WTC11 (cell line): ENCODE measurements at regions not wholly inside any gene's neighbourhood (a gene's known extent, or its start where the extent isn't known, plus 50 kb on each side); places are given as distances from the start of the nearest gene placed in this dataset.

ENCODE experiments used
- ATAC-seq: fragments of 200-7000 bp; cut with Tn5 transposase; 2 replicates; pipeline ENCODE4 v1.10.0; 2021; ENCODE audit warnings: mild to moderate bottlenecking, moderate library complexity
- CTCF ChIA-PET: fragments of 300-600 bp; sonication (Branson Sonifier 250); formaldehyde crosslinking; loops from one replicate; lab custom pipeline; 2021; ENCODE audit warnings: antibody characterized with exemption; lab: Charles Lee
- POLR2A ChIA-PET: fragments of 350-600 bp; sonication (Branson Sonifier 250); formaldehyde crosslinking; loops from one replicate; lab custom pipeline; 2021; ENCODE audit warnings: antibody characterized with exemption; lab: Charles Lee
- DNase-seq: peaks from one replicate; pipeline ENCODE4 v3.0.0; 2021; ENCODE audit warnings: low spot score
- H3K27ac Mint-ChIP-seq: 2 replicates; pipeline ENCODE4 v1.8.0; 2021; ENCODE audit warnings: mixed read lengths
- H3K27me3 Mint-ChIP-seq: 2 replicates; pipeline ENCODE4 v1.8.0; 2021; ENCODE audit warnings: low read depth, mild to moderate bottlenecking, moderate library complexity, mixed read lengths
- H3K36me3 Mint-ChIP-seq: 2 replicates; pipeline ENCODE4 v1.8.0; 2021; ENCODE audit warnings: mixed read lengths
- H3K4me1 Mint-ChIP-seq: 2 replicates; pipeline ENCODE4 v1.8.0; 2022; ENCODE audit warnings: mixed read lengths
- H3K4me3 Mint-ChIP-seq: 2 replicates; pipeline ENCODE4 v1.8.0; 2021; ENCODE audit warnings: mild to moderate bottlenecking, moderate library complexity, mixed read lengths
- H3K9me3 Mint-ChIP-seq: 2 replicates; pipeline ENCODE4 v1.8.0; 2021; ENCODE audit warnings: mixed read lengths
- ATF6 ChIP-seq: sonication (generic); formaldehyde crosslinking; IDR thresholded peaks from 2 replicates; pipeline ENCODE4 v1.8.1; 2023; ENCODE audit warnings: mild to moderate bottlenecking, missing genetic modification reagents
- CDX4 ChIP-seq: fragments of 250-450 bp; sonication (Bioruptor Pico); IDR thresholded peaks from 2 replicates; pipeline ENCODE4 v1.9.0; 2021; ENCODE audit warnings: moderate library complexity, mild to moderate bottlenecking, inconsistent platforms, borderline replicate concordance
- CREB1 ChIP-seq: sonication (generic); formaldehyde crosslinking; IDR thresholded peaks from 2 replicates; pipeline ENCODE4 v1.8.0; 2023; ENCODE audit warnings: mild to moderate bottlenecking, missing genetic modification reagents
- ELF4 ChIP-seq: sonication (generic); formaldehyde crosslinking; IDR thresholded peaks from 2 replicates; pipeline ENCODE4 v1.8.1; 2022; ENCODE audit warnings: low read depth, mild to moderate bottlenecking, moderate library complexity, missing genetic modification reagents
- EMX1 ChIP-seq: fragments of 250-450 bp; sonication (Bioruptor Pico); IDR thresholded peaks from 2 replicates; pipeline ENCODE4 v1.8.0; 2021; ENCODE audit warnings: mild to moderate bottlenecking
- ETV6 ChIP-seq: sonication (generic); formaldehyde crosslinking; IDR thresholded peaks from 2 replicates; pipeline ENCODE4 v1.8.1; 2022; ENCODE audit warnings: mild to moderate bottlenecking, missing genetic modification reagents
- KAT7 ChIP-seq: sonication (generic); formaldehyde crosslinking; IDR thresholded peaks from 2 replicates; pipeline ENCODE4 v1.8.1; 2023; ENCODE audit warnings: missing genetic modification reagents, mild to moderate bottlenecking, borderline replicate concordance
- NFYB ChIP-seq: sonication (generic); formaldehyde crosslinking; conservative IDR thresholded peaks from 2 replicates; pipeline ENCODE4 v1.8.0; 2022; ENCODE audit warnings: low read depth, missing genetic modification reagents
- NR2C2 ChIP-seq: sonication (generic); formaldehyde crosslinking; IDR thresholded peaks from 2 replicates; pipeline ENCODE4 v1.8.0; 2022; ENCODE audit warnings: mild to moderate bottlenecking, missing genetic modification reagents
- TCF7 ChIP-seq: sonication (generic); formaldehyde crosslinking; IDR thresholded peaks from 2 replicates; pipeline ENCODE4 v1.8.0; 2022; ENCODE audit warnings: mild to moderate bottlenecking, low read depth, missing genetic modification reagents, moderate library complexity
- TP53 ChIP-seq: sonication (generic); formaldehyde crosslinking; IDR thresholded peaks from 2 replicates; pipeline ENCODE4 v1.8.1; 2023; ENCODE audit warnings: mild to moderate bottlenecking, missing genetic modification reagents
- USF1 ChIP-seq: sonication (generic); formaldehyde crosslinking; IDR thresholded peaks from 2 replicates; pipeline ENCODE4 v1.8.0; 2022; ENCODE audit warnings: mild to moderate bottlenecking, missing genetic modification reagents
- ZBTB43 ChIP-seq: sonication (generic); formaldehyde crosslinking; IDR thresholded peaks from 2 replicates; pipeline ENCODE4 v1.8.1; 2023; ENCODE audit warnings: mild to moderate bottlenecking, missing genetic modification reagents
- ZNF263 ChIP-seq: sonication (generic); formaldehyde crosslinking; IDR thresholded peaks from 2 replicates; pipeline ENCODE4 v1.8.1; 2022; ENCODE audit warnings: low read depth, mild to moderate bottlenecking, moderate library complexity, missing genetic modification reagents
- ZNF512 ChIP-seq: sonication (generic); formaldehyde crosslinking; IDR thresholded peaks from 2 replicates; pipeline ENCODE4 v1.8.1; 2022; ENCODE audit warnings: missing genetic modification reagents, borderline replicate concordance
- TF ChIP-seq, protein P1 (sequence below): sonication (generic); formaldehyde crosslinking; IDR thresholded peaks from 2 replicates; pipeline ENCODE4 v1.8.0; 2022; ENCODE audit warnings: mild to moderate bottlenecking, missing genetic modification reagents
- TF ChIP-seq, protein P2 (sequence below): sonication (generic); formaldehyde crosslinking; IDR thresholded peaks from 2 replicates; pipeline ENCODE4 v1.8.0; 2022; ENCODE audit warnings: mild to moderate bottlenecking, missing genetic modification reagents
- TF ChIP-seq, protein P3 (sequence below): fragments of 250-450 bp; sonication (Bioruptor Pico); IDR thresholded peaks from 2 replicates; pipeline ENCODE4 v2.1.2; 2022; ENCODE audit warnings: mild to moderate bottlenecking, moderate library complexity
- TF ChIP-seq, protein P4 (sequence below): sonication (generic); formaldehyde crosslinking; conservative IDR thresholded peaks from 2 replicates; pipeline ENCODE4 v1.8.1; 2022; ENCODE audit warnings: mild to moderate bottlenecking, missing genetic modification reagents

DNA sequence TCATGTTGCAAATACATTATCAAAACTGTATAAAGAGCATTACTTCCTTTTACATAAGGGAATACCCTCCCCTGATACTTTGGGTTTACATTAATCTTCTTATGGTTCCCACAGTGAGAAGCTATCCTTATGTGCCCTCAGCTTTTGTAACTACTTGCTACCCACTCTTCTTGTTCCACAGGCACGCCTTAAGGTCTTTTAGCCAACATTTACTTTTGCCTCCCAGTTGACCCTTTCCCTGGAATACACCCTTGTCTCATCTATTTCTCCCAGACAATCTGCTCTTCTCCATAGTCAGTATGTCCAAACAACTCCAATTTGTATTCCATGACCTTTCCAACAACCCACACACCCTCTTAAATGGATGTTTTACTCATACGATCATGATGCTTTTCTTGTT lies 116.8 kb upstream of the COL8A1 start (continued):
- TF ChIP-seq ZBTB43 (CRISPR knock-in tag) (no peak), EMX1 (no peak), ETV6 (CRISPR knock-in tag) (no peak), NFYB (CRISPR knock-in tag) (no peak), CREB1 (CRISPR knock-in tag) (no peak), KAT7 (CRISPR knock-in tag) (no peak), NR2C2 (no peak)
- TF ChIP-seq, protein P1, sequence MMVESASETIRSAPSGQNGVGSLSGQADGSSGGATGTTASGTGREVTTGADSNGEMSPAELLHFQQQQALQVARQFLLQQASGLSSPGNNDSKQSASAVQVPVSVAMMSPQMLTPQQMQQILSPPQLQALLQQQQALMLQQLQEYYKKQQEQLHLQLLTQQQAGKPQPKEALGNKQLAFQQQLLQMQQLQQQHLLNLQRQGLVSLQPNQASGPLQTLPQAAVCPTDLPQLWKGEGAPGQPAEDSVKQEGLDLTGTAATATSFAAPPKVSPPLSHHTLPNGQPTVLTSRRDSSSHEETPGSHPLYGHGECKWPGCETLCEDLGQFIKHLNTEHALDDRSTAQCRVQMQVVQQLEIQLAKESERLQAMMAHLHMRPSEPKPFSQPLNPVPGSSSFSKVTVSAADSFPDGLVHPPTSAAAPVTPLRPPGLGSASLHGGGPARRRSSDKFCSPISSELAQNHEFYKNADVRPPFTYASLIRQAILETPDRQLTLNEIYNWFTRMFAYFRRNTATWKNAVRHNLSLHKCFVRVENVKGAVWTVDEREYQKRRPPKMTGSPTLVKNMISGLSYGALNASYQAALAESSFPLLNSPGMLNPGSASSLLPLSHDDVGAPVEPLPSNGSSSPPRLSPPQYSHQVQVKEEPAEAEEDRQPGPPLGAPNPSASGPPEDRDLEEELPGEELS (CRISPR knock-in tag), result no peak
- TF ChIP-seq, protein P2, sequence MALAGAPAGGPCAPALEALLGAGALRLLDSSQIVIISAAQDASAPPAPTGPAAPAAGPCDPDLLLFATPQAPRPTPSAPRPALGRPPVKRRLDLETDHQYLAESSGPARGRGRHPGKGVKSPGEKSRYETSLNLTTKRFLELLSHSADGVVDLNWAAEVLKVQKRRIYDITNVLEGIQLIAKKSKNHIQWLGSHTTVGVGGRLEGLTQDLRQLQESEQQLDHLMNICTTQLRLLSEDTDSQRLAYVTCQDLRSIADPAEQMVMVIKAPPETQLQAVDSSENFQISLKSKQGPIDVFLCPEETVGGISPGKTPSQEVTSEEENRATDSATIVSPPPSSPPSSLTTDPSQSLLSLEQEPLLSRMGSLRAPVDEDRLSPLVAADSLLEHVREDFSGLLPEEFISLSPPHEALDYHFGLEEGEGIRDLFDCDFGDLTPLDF (CRISPR knock-in tag), result no peak

DNA sequence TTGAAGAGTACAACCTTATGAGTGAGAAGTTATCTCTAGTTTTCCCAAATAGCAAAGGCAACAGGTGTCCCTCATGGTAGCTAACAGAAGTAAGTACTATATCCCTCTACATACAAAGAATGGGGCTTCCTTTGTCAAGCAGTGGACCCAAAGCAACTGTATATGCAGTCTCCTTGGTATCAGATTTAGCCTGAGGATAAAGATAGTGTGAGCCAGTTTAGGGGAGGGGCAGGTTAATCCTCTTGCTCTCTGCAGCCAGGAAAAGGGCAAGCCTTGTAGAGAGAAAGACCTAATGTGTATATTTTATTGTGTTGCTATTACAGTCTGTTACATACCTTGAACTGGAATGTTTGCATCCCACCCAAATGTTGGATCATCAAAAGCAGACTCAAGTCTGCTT lies 117.9 kb upstream of the COL8A1 start:
- DNase-seq, result no peak
- Mint-ChIP-seq H3K27ac (no peak overlapping the region), H3K27me3 (no peaks in the 10 kb centered on the region), H3K9me3 (peaks cover under 1% of the 10 kb centered on the region; the same call in 1 of the 2 replicates), H3K36me3 (no peaks in the 10 kb centered on the region), H3K4me1 (no peaks in the 10 kb centered on the region), H3K4me3 (no peak overlapping the region)
- ChIA-PET POLR2A (no interaction called here), CTCF (interaction anchor here (1.1 kb wide), 1 partner anchor 11 kb away, joined by 3 read pairs; no protein-coding TSS in a partner anchor)
- TF ChIP-seq NFYB (CRISPR knock-in tag) (no peak), TCF7 (no peak), ZBTB43 (CRISPR knock-in tag) (no peak), ATF6 (CRISPR knock-in tag) (no peak), CDX4 (CRISPR knock-in tag) (no peak), TP53 (CRISPR knock-in tag) (no peak), ZNF512 (CRISPR knock-in tag) (no peak), ZNF263 (no peak), USF1 (CRISPR knock-in tag) (no peak), ELF4 (no peak)
- TF ChIP-seq, protein P3, sequence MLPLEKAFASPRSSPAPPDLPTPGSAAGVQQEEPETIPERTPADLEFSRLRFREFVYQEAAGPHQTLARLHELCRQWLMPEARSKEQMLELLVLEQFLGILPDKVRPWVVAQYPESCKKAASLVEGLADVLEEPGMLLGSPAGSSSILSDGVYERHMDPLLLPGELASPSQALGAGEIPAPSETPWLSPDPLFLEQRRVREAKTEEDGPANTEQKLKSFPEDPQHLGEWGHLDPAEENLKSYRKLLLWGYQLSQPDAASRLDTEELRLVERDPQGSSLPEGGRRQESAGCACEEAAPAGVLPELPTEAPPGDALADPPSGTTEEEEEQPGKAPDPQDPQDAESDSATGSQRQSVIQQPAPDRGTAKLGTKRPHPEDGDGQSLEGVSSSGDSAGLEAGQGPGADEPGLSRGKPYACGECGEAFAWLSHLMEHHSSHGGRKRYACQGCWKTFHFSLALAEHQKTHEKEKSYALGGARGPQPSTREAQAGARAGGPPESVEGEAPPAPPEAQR, result no peak
- TF ChIP-seq, protein P4, sequence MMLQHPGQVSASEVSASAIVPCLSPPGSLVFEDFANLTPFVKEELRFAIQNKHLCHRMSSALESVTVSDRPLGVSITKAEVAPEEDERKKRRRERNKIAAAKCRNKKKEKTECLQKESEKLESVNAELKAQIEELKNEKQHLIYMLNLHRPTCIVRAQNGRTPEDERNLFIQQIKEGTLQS, result no peak
- ATAC-seq, result no peak
